ENCODE measurements at regions not wholly inside any gene's neighbourhood (a gene's known extent, or its start where the extent isn't known, plus 50 kb on each side); places are given as distances from the start of the nearest gene placed in this dataset.
"Not testable (repeated sequence)": the region's sequence is repeated elsewhere in the genome, so short reads cannot be mapped to it uniquely, and the experiment has no call there.

- no peak for DNase-seq
- in situ Hi-C loops (cut with MboI; ENCODE audit: low pct_unique_long_range_greater_than_20kb, low sequenced_read_pairs), result no loop called here
These were observed 68.2 kb downstream of the BARX1 start for GRCh38 chr9:93886911-93887310.

GRCh38 chr9:93884808-93885207 is 70.3 kb downstream of the BARX1 start:
- in situ Hi-C loops (cut with MboI; ENCODE audit: low pct_unique_long_range_greater_than_20kb, low sequenced_read_pairs), result no loop called here
- no peak for DNase-seq

GRCh38 chr9:93879662-93880407 is 75.3 kb downstream of the BARX1 start:
- DNase-seq, result not testable (repeated sequence)

GRCh38 chr9:93875330-93875729 is 79.8 kb downstream of the BARX1 start:
- in situ Hi-C loops (cut with MboI; ENCODE audit: low pct_unique_long_range_greater_than_20kb, low sequenced_read_pairs), result no loop called here
- no peak for DNase-seq

More at GRCh38 chr9:93879662-93880407, 75.3 kb downstream of the BARX1 start:
- in situ Hi-C loops (cut with MboI; ENCODE audit: low pct_unique_long_range_greater_than_20kb, low sequenced_read_pairs), result not testable (repeated sequence)

- in situ Hi-C loops (cut with MboI; ENCODE audit: low pct_unique_long_range_greater_than_20kb, low sequenced_read_pairs), result no loop called here
- DNase-seq, result no peak
These were observed 80.9 kb downstream of the BARX1 start for GRCh38 chr9:93874242-93874641.

- in situ Hi-C loops (cut with MboI; ENCODE audit: low pct_unique_long_range_greater_than_20kb, low sequenced_read_pairs), result no loop called here
- no peak for DNase-seq
These were observed 83.9 kb downstream of the BARX1 start for GRCh38 chr9:93871286-93871685.

GRCh38 chr9:93869863-93870262 is 85.3 kb downstream of the BARX1 start:
- no peak for DNase-seq
- in situ Hi-C loops (cut with MboI; ENCODE audit: low pct_unique_long_range_greater_than_20kb, low sequenced_read_pairs), result no loop called here

GRCh38 chr9:93869088-93869487 is 86.1 kb downstream of the BARX1 start:
- in situ Hi-C loops (cut with MboI; ENCODE audit: low pct_unique_long_range_greater_than_20kb, low sequenced_read_pairs), result no loop called here
- DNase-seq, result no peak

- DNase-seq, result no peak
- in situ Hi-C loops (cut with MboI; ENCODE audit: low pct_unique_long_range_greater_than_20kb, low sequenced_read_pairs), result no loop called here
These were observed 89.4 kb downstream of the BARX1 start for GRCh38 chr9:93865716-93866115.

- in situ Hi-C loops (cut with MboI; ENCODE audit: low pct_unique_long_range_greater_than_20kb, low sequenced_read_pairs), result no loop called here
- no peak for DNase-seq
These were observed 89.9 kb downstream of the BARX1 start for GRCh38 chr9:93865245-93865644.

GRCh38 chr9:93864840-93865239 is 90.3 kb downstream of the BARX1 start:
- in situ Hi-C loops (cut with MboI; ENCODE audit: low pct_unique_long_range_greater_than_20kb, low sequenced_read_pairs), result no loop called here
- DNase-seq, result no peak

- in situ Hi-C loops (cut with MboI; ENCODE audit: low pct_unique_long_range_greater_than_20kb, low sequenced_read_pairs), result no loop called here
- DNase-seq, result no peak
These were observed 91.1 kb downstream of the BARX1 start for GRCh38 chr9:93864032-93864431.

GRCh38 chr9:93862877-93863545 is 92.1 kb downstream of the BARX1 start:
- no peak for DNase-seq
- in situ Hi-C loops (cut with MboI; ENCODE audit: low pct_unique_long_range_greater_than_20kb, low sequenced_read_pairs), result no loop called here

- in situ Hi-C loops (cut with MboI; ENCODE audit: low pct_unique_long_range_greater_than_20kb, low sequenced_read_pairs), result no loop called here
- DNase-seq, result no peak
These were observed 93.3 kb downstream of the BARX1 start for GRCh38 chr9:93861736-93862358.

- in situ Hi-C loops (cut with MboI; ENCODE audit: low pct_unique_long_range_greater_than_20kb, low sequenced_read_pairs), result no loop called here
- no peak for DNase-seq
These were observed 94.2 kb downstream of the BARX1 start for GRCh38 chr9:93860694-93861658.

- in situ Hi-C loops (cut with MboI; ENCODE audit: low pct_unique_long_range_greater_than_20kb, low sequenced_read_pairs), result no loop called here
- DNase-seq, result no peak
These were observed 95.5 kb downstream of the BARX1 start for GRCh38 chr9:93859431-93860215.

- in situ Hi-C loops (cut with MboI; ENCODE audit: low pct_unique_long_range_greater_than_20kb, low sequenced_read_pairs), result no loop called here
- no peak for DNase-seq
These were observed 97.6 kb downstream of the BARX1 start for GRCh38 chr9:93857528-93857927.

- in situ Hi-C loops (cut with MboI; ENCODE audit: low pct_unique_long_range_greater_than_20kb, low sequenced_read_pairs), result no loop called here
- DNase-seq, result no peak
These were observed 102.4 kb downstream of the BARX1 start for GRCh38 chr9:93852728-93853127.

GRCh38 chr9:93846349-93846748 is 108.8 kb downstream of the BARX1 start:
- no peak for DNase-seq
- in situ Hi-C loops (cut with MboI; ENCODE audit: low pct_unique_long_range_greater_than_20kb, low sequenced_read_pairs), result no loop called here
